Keratinocyte (primary cell): ENCODE measurements at regions not wholly inside any gene's neighbourhood (a gene's known extent, or its start where the extent isn't known, plus 50 kb on each side); places are given as distances from the start of the nearest gene placed in this dataset.

Experiments
- DNase-seq: peaks from one replicate; pipeline ENCODE4 v3.0.0-alpha.2; 2011; ENCODE audit warnings: low read depth, missing footprints, low spot score
- FAIRE-seq: peaks from 2 replicates; lab custom pipeline; 2011; peaks lifted over from hg19 to GRCh38; lab: Jason Lieb, UNC
- H2AFZ ChIP-seq: 2 replicates; pipeline ENCODE4 v1.6.0; 2012; ENCODE audit warnings: low read length, control low read depth, inconsistent platforms; ENCODE audit not compliant: control insufficient read depth
- H3K27ac ChIP-seq: 2 replicates; pipeline ENCODE4 v1.5.1; 2011; ENCODE audit warnings: low read length; ENCODE audit not compliant: control insufficient read depth, insufficient read depth
- H3K27me3 ChIP-seq: 3 replicates; pipeline ENCODE4 v1.6.0; 2011; ENCODE audit warnings: low read length; ENCODE audit not compliant: control insufficient read depth, insufficient read depth; ENCODE audit errors: extremely low read depth
- H3K36me3 ChIP-seq, 2 experiments: 2 replicates in 1 of 2; 3 replicates in 1 of 2; pipeline ENCODE4 v1.5.1; 2011; ENCODE audit warnings: low read length in 2 of 2, mild to moderate bottlenecking in 1 of 2; ENCODE audit not compliant: control insufficient read depth in 2 of 2, insufficient read depth in 2 of 2; ENCODE audit errors: extremely low read depth in 1 of 2
- H3K4me1 ChIP-seq: 3 replicates; pipeline ENCODE4 v1.5.1; 2011; ENCODE audit warnings: low read length; ENCODE audit not compliant: control insufficient read depth, insufficient read depth; ENCODE audit errors: extremely low read depth
- H3K4me2 ChIP-seq: 3 replicates; pipeline ENCODE4 v1.6.0; 2011; ENCODE audit warnings: low read depth, low read length; ENCODE audit not compliant: control insufficient read depth, insufficient read depth; ENCODE audit errors: extremely low read depth
- H3K4me3 ChIP-seq, 3 experiments: fragments of 200-600 bp in 1 of 3; sonication (generic) in 1 of 3; 2 replicates in 2 of 3; 3 replicates in 1 of 3; pipeline ENCODE4 v1.5.1; 2011 to 2016; ENCODE audit warnings: low read length in 3 of 3, mild to moderate bottlenecking in 3 of 3, control low read depth in 2 of 3, inconsistent platforms in 1 of 3, low read depth in 1 of 3, mixed read lengths in 1 of 3, mixed run types in 1 of 3, moderate library complexity in 1 of 3; ENCODE audit not compliant: control insufficient read depth in 2 of 3, insufficient read depth in 2 of 3; ENCODE audit errors: extremely low read depth in 1 of 3
- H3K79me2 ChIP-seq: 2 replicates; pipeline ENCODE4 v1.6.0; 2012; ENCODE audit warnings: low read length; ENCODE audit not compliant: control insufficient read depth, insufficient read depth
- H3K9ac ChIP-seq: 3 replicates; pipeline ENCODE4 v1.6.0; 2011; ENCODE audit warnings: low read length; ENCODE audit not compliant: control insufficient read depth, insufficient read depth; ENCODE audit errors: extremely low read depth
- H3K9me1 ChIP-seq: 3 replicates; pipeline ENCODE4 v1.6.0; 2011; ENCODE audit warnings: low read length; ENCODE audit not compliant: control insufficient read depth, insufficient read depth; ENCODE audit errors: extremely low read depth
- H3K9me3 ChIP-seq: 2 replicates; pipeline ENCODE4 v1.5.1; 2012; ENCODE audit warnings: low read depth, low read length; ENCODE audit not compliant: control insufficient read depth
- H4K20me1 ChIP-seq: 3 replicates; pipeline ENCODE4 v1.6.0; 2011; ENCODE audit warnings: low read length; ENCODE audit not compliant: control insufficient read depth, insufficient read depth; ENCODE audit errors: extremely low read depth
- EZH2 ChIP-seq: IDR thresholded peaks from one replicate; pipeline ENCODE4 v1.6.1; 2012; ENCODE audit warnings: inconsistent platforms, mild to moderate bottlenecking, low read length, moderate library complexity
- dilution Hi-C: fragments of 300-500 bp; cut with MboI; formaldehyde crosslinking; loops from one replicate; pipeline ENCODE4 v1.7.0; 2020; ENCODE audit warnings: low sequenced_read_pairs; ENCODE audit not compliant: extremely low pct_ligation_motif_present
- TF ChIP-seq, protein P1 (sequence below), 3 experiments: IDR thresholded peaks in 1 of 3; conservative IDR thresholded peaks in 1 of 3; optimal IDR thresholded peaks in 1 of 3; 2 replicates in 2 of 3; 3 replicates in 1 of 3; pipeline versions ENCODE3 to v1.5.1; 2011; ENCODE audit warnings: low read length in 3 of 3, mild to moderate bottlenecking in 3 of 3, moderate library complexity in 2 of 3, control low read depth in 1 of 3, inconsistent platforms in 1 of 3; ENCODE audit not compliant: insufficient read depth in 2 of 3; ENCODE audit errors: extremely low read depth in 1 of 3

GRCh38 chr6:24032896-24033688 is 92.9 kb upstream of the NRSN1 start:
- Histone ChIP-seq H3K79me2 (no peaks in the 10 kb centered on the region), H2AFZ (no peak overlapping the region), H3K27me3 (no peaks in the 10 kb centered on the region), H3K9ac (no peak overlapping the region), H3K9me1 (no peaks in the 10 kb centered on the region), H3K9me3 (no peaks in the 10 kb centered on the region), H3K4me2 (no peak overlapping the region), H3K4me3 (no peak overlapping the region), H3K4me1 (no peaks in the 10 kb centered on the region), H3K36me3 (no peaks in the 10 kb centered on the region), H3K27ac (no peak overlapping the region), H4K20me1 (no peaks in the 10 kb centered on the region)
- dilution Hi-C loops = no loop called here
- TF ChIP-seq, protein P1, sequence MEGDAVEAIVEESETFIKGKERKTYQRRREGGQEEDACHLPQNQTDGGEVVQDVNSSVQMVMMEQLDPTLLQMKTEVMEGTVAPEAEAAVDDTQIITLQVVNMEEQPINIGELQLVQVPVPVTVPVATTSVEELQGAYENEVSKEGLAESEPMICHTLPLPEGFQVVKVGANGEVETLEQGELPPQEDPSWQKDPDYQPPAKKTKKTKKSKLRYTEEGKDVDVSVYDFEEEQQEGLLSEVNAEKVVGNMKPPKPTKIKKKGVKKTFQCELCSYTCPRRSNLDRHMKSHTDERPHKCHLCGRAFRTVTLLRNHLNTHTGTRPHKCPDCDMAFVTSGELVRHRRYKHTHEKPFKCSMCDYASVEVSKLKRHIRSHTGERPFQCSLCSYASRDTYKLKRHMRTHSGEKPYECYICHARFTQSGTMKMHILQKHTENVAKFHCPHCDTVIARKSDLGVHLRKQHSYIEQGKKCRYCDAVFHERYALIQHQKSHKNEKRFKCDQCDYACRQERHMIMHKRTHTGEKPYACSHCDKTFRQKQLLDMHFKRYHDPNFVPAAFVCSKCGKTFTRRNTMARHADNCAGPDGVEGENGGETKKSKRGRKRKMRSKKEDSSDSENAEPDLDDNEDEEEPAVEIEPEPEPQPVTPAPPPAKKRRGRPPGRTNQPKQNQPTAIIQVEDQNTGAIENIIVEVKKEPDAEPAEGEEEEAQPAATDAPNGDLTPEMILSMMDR (optimal IDR thresholded peaks at IDR 0.05 in 1 of 3, IDR thresholded peaks at IDR 0.05 in 1 of 3, conservative IDR thresholded peaks at IDR 0.05 in 1 of 3; ENCODE audit: extremely low read depth in 1 of 3, insufficient read depth in 2 of 3, low read length in 3 of 3) = no peak
- no peak for TF ChIP-seq EZH2
- FAIRE-seq (no peak), DNase-seq (no peak)

DNA sequence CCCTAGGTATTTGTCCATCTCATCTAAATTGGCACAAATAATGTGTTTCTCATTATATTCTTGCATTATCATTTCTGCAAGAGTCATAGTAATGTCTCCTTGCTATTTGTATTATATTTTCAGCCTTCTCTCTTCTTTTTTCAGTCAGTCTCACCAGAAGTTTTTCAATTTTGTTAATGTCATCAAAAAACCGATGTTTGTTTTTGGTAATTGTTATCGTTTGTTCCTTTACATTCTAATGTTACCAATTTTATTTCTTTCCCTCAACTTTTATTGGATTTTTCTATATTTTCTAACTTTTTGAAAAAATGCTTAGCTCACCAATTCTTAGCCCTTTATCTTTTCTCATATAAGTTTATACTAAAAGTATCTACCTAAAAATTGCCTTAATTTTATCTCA is 82.2 kb upstream of the NRSN1 start:
- H3K27me3 ChIP-seq = no peaks in the 10 kb centered on the region
- no peak overlapping the region for H3K9ac ChIP-seq
- no peak for FAIRE-seq
- no peak overlapping the region for H3K4me2 ChIP-seq
- dilution Hi-C loops = no loop called here
- no peak for DNase-seq
- no peaks in the 10 kb centered on the region for H3K79me2 ChIP-seq
- no peak overlapping the region for H2AFZ ChIP-seq
- H3K9me1 ChIP-seq = no peaks in the 10 kb centered on the region
- no peaks in the 10 kb centered on the region for H3K36me3 ChIP-seq
- TF ChIP-seq, protein P1 (optimal IDR thresholded peaks at IDR 0.05 in 1 of 3, IDR thresholded peaks at IDR 0.05 in 1 of 3, conservative IDR thresholded peaks at IDR 0.05 in 1 of 3; ENCODE audit: extremely low read depth in 1 of 3, insufficient read depth in 2 of 3, low read length in 3 of 3) = no peak
- no peak for TF ChIP-seq EZH2
- no peak overlapping the region for H3K4me3 ChIP-seq
- no peaks in the 10 kb centered on the region for H3K9me3 ChIP-seq
- no peaks in the 10 kb centered on the region for H3K4me1 ChIP-seq
- H4K20me1 ChIP-seq = no peaks in the 10 kb centered on the region
- no peak overlapping the region for H3K27ac ChIP-seq
